DOHH2 (cell line): ENCODE measurements at regions not wholly inside any gene's neighbourhood (a gene's known extent, or its start where the extent isn't known, plus 50 kb on each side); places are given as distances from the start of the nearest gene placed in this dataset.

ENCODE experiments used
- H3F3A ChIP-seq: fragments of 200-600 bp; sonication (generic), shearing (Covaris generic); 2 replicates; pipeline ENCODE4 v1.6.0; 2016; ENCODE audit warnings: antibody characterized with exemption, mild to moderate bottlenecking; ENCODE audit not compliant: control insufficient read depth, insufficient read depth
- H3K27ac ChIP-seq: fragments of 200-600 bp; sonication (generic); 2 replicates; pipeline ENCODE4 v1.5.1; 2014; ENCODE audit warnings: low read depth, mild to moderate bottlenecking, low read length, moderate library complexity
- H3K27me3 ChIP-seq: fragments of 200-600 bp; sonication (generic); 2 replicates; pipeline ENCODE4 v1.6.1; 2014; ENCODE audit warnings: mild to moderate bottlenecking, low read length, mixed read lengths; ENCODE audit not compliant: control insufficient read depth
- H3K36me3 ChIP-seq: fragments of 200-600 bp; sonication (generic); 2 replicates; pipeline ENCODE4 v1.6.1; 2014; ENCODE audit warnings: mild to moderate bottlenecking, low read length, moderate library complexity, mixed read lengths; ENCODE audit not compliant: control insufficient read depth
- H3K4me1 ChIP-seq: fragments of 200-600 bp; sonication (generic); 2 replicates; pipeline ENCODE4 v1.6.1; 2014; ENCODE audit warnings: mild to moderate bottlenecking, low read length, mixed read lengths; ENCODE audit not compliant: control insufficient read depth
- H3K4me2 ChIP-seq: fragments of 200-600 bp; sonication (generic); 2 replicates; pipeline ENCODE4 v1.6.0; 2014; ENCODE audit warnings: mild to moderate bottlenecking, low read length, moderate library complexity
- H3K4me3 ChIP-seq: fragments of 200-600 bp; sonication (generic); 2 replicates; pipeline ENCODE4 v1.5.1; 2014; ENCODE audit warnings: mild to moderate bottlenecking, low read length, mixed read lengths
- H3K79me2 ChIP-seq: fragments of 200-600 bp; sonication (generic); 2 replicates; pipeline ENCODE4 v1.6.1; 2014; ENCODE audit warnings: mild to moderate bottlenecking, low read length, mixed read lengths; ENCODE audit not compliant: control insufficient read depth
- H3K9me2 ChIP-seq: fragments of 200-600 bp; sonication (generic); replicated peaks from 2 replicates; pipeline ENCODE4 v1.6.1; 2014; ENCODE audit warnings: mild to moderate bottlenecking, low read length, mixed read lengths; ENCODE audit not compliant: control insufficient read depth
- H3K9me3 ChIP-seq: fragments of 200-600 bp; sonication (generic); 2 replicates; pipeline ENCODE4 v1.6.1; 2014; ENCODE audit warnings: antibody characterized with exemption, low read length, mixed read lengths; ENCODE audit not compliant: control insufficient read depth, insufficient read depth
- H4K20me1 ChIP-seq: fragments of 200-600 bp; sonication (generic); 2 replicates; pipeline ENCODE4 v1.6.0; 2014; ENCODE audit warnings: low read depth, mild to moderate bottlenecking, antibody characterized with exemption, low read length, moderate library complexity; ENCODE audit not compliant: control insufficient read depth, insufficient read depth
- CTCF ChIP-seq: fragments of 200-600 bp; sonication (generic); IDR thresholded peaks from one replicate; pipeline ENCODE4 v1.5.1; 2014; ENCODE audit warnings: antibody characterized with exemption, mild to moderate bottlenecking, low read depth, low read length; ENCODE audit not compliant: poor library complexity, severe bottlenecking
- EZH2phosphoT487 ChIP-seq: fragments of 200-600 bp; sonication (generic); IDR thresholded peaks from 2 replicates; pipeline ENCODE4 v1.6.1; 2017; ENCODE audit warnings: borderline replicate concordance, mild to moderate bottlenecking, antibody characterized with exemption, low read length, moderate library complexity, mixed read lengths

GRCh38 chr2:64218137-64218802 lies 74.0 kb upstream of the PELI1 start:
- no peaks in the 10 kb centered on the region for H3K9me3 ChIP-seq
- no peak overlapping the region for H3K4me2 ChIP-seq
- H3K4me3 ChIP-seq: no peak overlapping the region
- no peaks in the 10 kb centered on the region for H3K9me2 ChIP-seq
- H3F3A ChIP-seq: peaks cover 27% of the 10 kb centered on the region
- 0 out of 2 replicates have a peak, but pooled peaks cover 5% of the 10 kb centered on the region for H3K36me3 ChIP-seq
- no peak overlapping the region for H3K27ac ChIP-seq
- H3K27me3 ChIP-seq: no peaks in the 10 kb centered on the region
- H4K20me1 ChIP-seq: no peaks in the 10 kb centered on the region
- peaks cover 66% of the 10 kb centered on the region for H3K4me1 ChIP-seq
- H3K79me2 ChIP-seq: no peaks in the 10 kb centered on the region
- TF ChIP-seq EZH2phosphoT487 (no peak), CTCF (no peak)

- Histone ChIP-seq H3K4me2 (no peak overlapping the region), H3K4me3 (no peak overlapping the region), H3F3A (peaks cover 18% of the 10 kb centered on the region), H3K9me2 (no peaks in the 10 kb centered on the region), H3K4me1 (peaks cover 64% of the 10 kb centered on the region), H3K27me3 (no peaks in the 10 kb centered on the region), H3K36me3 (0 out of 2 replicates have a peak, but pooled peaks cover 5% of the 10 kb centered on the region), H3K79me2 (no peaks in the 10 kb centered on the region), H3K27ac (no peak overlapping the region), H4K20me1 (no peaks in the 10 kb centered on the region), H3K9me3 (no peaks in the 10 kb centered on the region)
- TF ChIP-seq EZH2phosphoT487 (no peak), CTCF (no peak)
These were observed 74.9 kb upstream of the PELI1 start for GRCh38 chr2:64219149-64219548.

GRCh38 chr2:64220265-64220664 lies 76.0 kb upstream of the PELI1 start:
- H3K36me3 ChIP-seq: 0 out of 2 replicates have a peak, but pooled peaks cover 5% of the 10 kb centered on the region
- H3K4me3 ChIP-seq: peak overlapping the region; percentile 11
- H3K79me2 ChIP-seq: no peaks in the 10 kb centered on the region
- H3K27me3 ChIP-seq: no peaks in the 10 kb centered on the region
- H3K4me2 ChIP-seq: peak overlapping the region; percentile 41
- no peaks in the 10 kb centered on the region for H3K9me3 ChIP-seq
- peaks cover 53% of the 10 kb centered on the region for H3K4me1 ChIP-seq
- peaks cover 8% of the 10 kb centered on the region for H3F3A ChIP-seq
- H3K27ac ChIP-seq: no peak overlapping the region
- H4K20me1 ChIP-seq: no peaks in the 10 kb centered on the region
- no peaks in the 10 kb centered on the region for H3K9me2 ChIP-seq
- TF ChIP-seq EZH2phosphoT487 (no peak), CTCF (no peak)
